Neural crest cell (in vitro differentiated cells): ENCODE measurements at regions not wholly inside any gene's neighbourhood (a gene's known extent, or its start where the extent isn't known, plus 50 kb on each side); places are given as distances from the start of the nearest gene placed in this dataset.
"Not testable (repeated sequence)": the region's sequence is repeated elsewhere in the genome, so short reads cannot be mapped to it uniquely, and the experiment has no call there.

Source experiments
- DNase-seq: peaks from one replicate; pipeline ENCODE4 v3.0.0; 2021; ENCODE audit warnings: low read depth, mixed read lengths, low spot score
- H3K27ac Mint-ChIP-seq: one replicate; pipeline ENCODE4 v1.8.0; 2021; ENCODE audit warnings: mild to moderate bottlenecking, mixed read lengths; ENCODE audit not compliant: unreplicated experiment
- H3K27me3 Mint-ChIP-seq: 2 replicates; pipeline ENCODE4 v1.8.0; 2021; ENCODE audit warnings: low read depth, mild to moderate bottlenecking, mixed read lengths
- H3K36me3 Mint-ChIP-seq: 2 replicates; pipeline ENCODE4 v1.8.0; 2021; ENCODE audit warnings: low read depth, mild to moderate bottlenecking, mixed read lengths
- H3K4me1 Mint-ChIP-seq: 2 replicates; pipeline ENCODE4 v1.8.0; 2021; ENCODE audit warnings: mixed read lengths
- H3K4me3 Mint-ChIP-seq: one replicate; pipeline ENCODE4 v1.8.0; 2021; ENCODE audit warnings: mild to moderate bottlenecking, mixed read lengths
- H3K9me3 Mint-ChIP-seq: 2 replicates; pipeline ENCODE4 v1.8.0; 2021; ENCODE audit warnings: mixed read lengths
- TF ChIP-seq, protein P1 (sequence below): fragments of 200-600 bp; sonication (generic); conservative IDR thresholded peaks from 2 replicates; pipeline ENCODE4 v1.5.0; 2021; ENCODE audit warnings: antibody characterized with exemption, mild to moderate bottlenecking

DNA sequence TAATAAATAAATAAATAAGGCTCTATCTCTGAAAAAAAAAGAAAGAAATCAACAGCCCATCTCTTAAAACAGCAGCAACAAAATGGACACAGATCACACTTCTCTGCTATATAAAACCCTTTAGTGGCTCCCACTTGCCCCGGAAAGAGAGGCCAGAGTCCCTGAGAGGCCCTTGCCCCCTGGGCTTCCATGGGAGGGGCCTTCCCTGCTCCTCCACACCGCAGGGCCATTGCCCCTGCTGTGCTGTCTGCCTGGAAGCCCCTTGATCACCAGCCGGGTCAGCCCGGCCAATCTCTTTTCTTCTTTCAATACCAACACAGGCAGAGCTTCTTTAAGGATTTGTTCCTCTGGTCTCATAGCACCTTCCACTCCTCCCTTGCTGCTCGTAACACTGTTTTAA, 171.1 kb downstream of the URI1 start:
- Mint-ChIP-seq H3K27ac (no peak overlapping the region), H3K4me3 (no peak overlapping the region), H3K27me3 (no peaks in the 10 kb centered on the region), H3K4me1 (peaks cover 11% of the 10 kb centered on the region), H3K36me3 (no peaks in the 10 kb centered on the region), H3K9me3 (no peaks in the 10 kb centered on the region)
- TF ChIP-seq, protein P1, sequence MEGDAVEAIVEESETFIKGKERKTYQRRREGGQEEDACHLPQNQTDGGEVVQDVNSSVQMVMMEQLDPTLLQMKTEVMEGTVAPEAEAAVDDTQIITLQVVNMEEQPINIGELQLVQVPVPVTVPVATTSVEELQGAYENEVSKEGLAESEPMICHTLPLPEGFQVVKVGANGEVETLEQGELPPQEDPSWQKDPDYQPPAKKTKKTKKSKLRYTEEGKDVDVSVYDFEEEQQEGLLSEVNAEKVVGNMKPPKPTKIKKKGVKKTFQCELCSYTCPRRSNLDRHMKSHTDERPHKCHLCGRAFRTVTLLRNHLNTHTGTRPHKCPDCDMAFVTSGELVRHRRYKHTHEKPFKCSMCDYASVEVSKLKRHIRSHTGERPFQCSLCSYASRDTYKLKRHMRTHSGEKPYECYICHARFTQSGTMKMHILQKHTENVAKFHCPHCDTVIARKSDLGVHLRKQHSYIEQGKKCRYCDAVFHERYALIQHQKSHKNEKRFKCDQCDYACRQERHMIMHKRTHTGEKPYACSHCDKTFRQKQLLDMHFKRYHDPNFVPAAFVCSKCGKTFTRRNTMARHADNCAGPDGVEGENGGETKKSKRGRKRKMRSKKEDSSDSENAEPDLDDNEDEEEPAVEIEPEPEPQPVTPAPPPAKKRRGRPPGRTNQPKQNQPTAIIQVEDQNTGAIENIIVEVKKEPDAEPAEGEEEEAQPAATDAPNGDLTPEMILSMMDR, result no peak
- no peak for DNase-seq

DNA sequence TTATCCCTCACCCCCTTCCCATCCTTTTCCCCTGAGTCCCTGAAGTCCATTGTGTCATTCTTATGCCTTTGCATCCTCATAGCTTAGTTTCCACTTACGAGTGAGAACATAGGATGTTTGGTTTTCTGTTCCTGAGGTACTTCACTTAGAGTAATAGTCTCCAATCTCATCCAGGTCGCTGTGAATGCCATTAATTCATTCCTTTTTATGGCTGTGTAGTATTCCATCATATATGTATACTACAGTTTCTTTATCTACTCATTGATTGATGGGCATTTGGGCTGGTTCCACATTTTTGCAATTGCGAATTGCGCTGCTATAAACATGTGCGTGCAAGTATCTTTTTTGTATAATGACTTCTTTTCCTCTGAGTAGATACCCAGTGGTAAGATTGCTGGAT, 172.1 kb downstream of the URI1 start:
- H3K27me3 Mint-ChIP-seq, H3K9me3 Mint-ChIP-seq, H3K4me3 Mint-ChIP-seq, DNase-seq, H3K36me3 Mint-ChIP-seq, H3K27ac Mint-ChIP-seq: not testable (repeated sequence)
- H3K4me1 Mint-ChIP-seq, result peaks cover 11% of the 10 kb centered on the region

DNA sequence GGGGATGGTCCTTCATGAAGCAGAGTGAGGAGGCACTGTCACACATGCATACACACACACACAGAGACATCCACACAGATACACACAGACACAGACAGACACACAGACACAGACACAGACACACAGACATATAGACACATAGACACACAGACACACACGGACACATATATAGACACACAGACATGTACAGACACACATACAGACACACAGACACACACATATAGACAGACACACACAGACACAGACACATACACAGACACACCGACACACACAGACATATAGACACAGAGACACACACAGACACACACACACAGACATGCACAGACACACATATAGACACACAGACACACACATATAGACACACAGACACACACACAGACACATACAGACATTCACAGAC, 173.9 kb downstream of the URI1 start:
- H3K4me3 Mint-ChIP-seq, result no peak overlapping the region

DNA sequence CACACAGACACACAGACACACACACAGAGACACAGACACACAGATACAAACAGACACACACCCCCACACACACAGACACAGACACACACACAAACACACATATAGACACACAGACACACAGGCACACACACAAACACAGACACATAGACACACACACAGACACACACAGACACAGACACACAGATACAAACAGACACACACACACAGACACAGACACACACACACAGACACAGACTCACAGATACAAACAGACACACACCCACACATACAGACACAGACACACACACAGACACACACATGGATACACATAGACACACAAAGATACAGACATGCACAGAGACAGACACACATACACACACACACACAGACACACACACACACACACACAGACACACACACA, 174.5 kb downstream of the URI1 start:
- Mint-ChIP-seq H3K36me3 (no peaks in the 10 kb centered on the region), H3K4me1 (peaks cover 11% of the 10 kb centered on the region), H3K27ac (no peak overlapping the region), H3K9me3 (peaks cover 7% of the 10 kb centered on the region), H3K27me3 (no peaks in the 10 kb centered on the region), H3K4me3 (no peak overlapping the region)
- TF ChIP-seq, protein P1, result no peak
- DNase-seq, result no peak

More for the DNA sequence above, 173.9 kb downstream of the URI1 start:
- TF ChIP-seq, protein P1, result no peak
- Mint-ChIP-seq H3K4me1 (peaks cover 11% of the 10 kb centered on the region), H3K9me3 (peaks cover 5% of the 10 kb centered on the region), H3K27ac (no peak overlapping the region), H3K27me3 (no peaks in the 10 kb centered on the region), H3K36me3 (no peaks in the 10 kb centered on the region)
- no peak for DNase-seq

GRCh38 chr19:30116984-30117555, 175.0 kb downstream of the URI1 start:
- no peak for DNase-seq
- Mint-ChIP-seq H3K9me3 (peaks cover 7% of the 10 kb centered on the region), H3K27ac (no peak overlapping the region), H3K36me3 (no peaks in the 10 kb centered on the region), H3K27me3 (no peaks in the 10 kb centered on the region), H3K4me3 (no peak overlapping the region), H3K4me1 (peaks cover 11% of the 10 kb centered on the region)
- TF ChIP-seq, protein P1, result no peak

DNA sequence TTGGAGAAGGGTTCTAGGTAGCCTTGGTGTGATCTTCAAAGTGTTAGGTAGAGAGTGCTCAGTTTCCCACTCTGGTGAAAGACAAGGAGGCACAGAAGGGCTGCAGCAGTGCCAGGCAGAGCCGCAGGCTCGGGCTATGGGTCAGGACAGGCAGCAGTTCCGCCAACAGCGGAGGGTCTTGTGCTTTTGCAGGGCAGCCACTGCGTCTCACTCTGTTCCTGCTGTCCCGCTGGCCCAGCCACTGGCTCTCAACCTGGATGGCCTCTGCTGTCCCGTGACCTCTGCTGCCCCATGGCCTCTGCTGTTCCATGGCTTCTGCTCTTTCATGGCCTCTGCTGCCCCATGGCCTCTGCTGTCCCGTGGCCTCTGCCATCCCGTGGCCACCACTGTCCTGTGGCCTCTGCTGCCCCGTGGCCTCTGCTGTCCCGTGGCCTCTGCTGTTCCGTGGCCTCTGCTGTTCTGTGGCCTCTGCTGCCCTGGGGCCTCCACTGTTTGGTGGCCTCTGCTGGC, 175.7 kb downstream of the URI1 start:
- DNase-seq, result no peak
- no peak overlapping the region for H3K4me3 Mint-ChIP-seq
- TF ChIP-seq, protein P1, result no peak
- H3K4me1 Mint-ChIP-seq, result peaks cover 8% of the 10 kb centered on the region
- no peaks in the 10 kb centered on the region for H3K36me3 Mint-ChIP-seq
- H3K27ac Mint-ChIP-seq, result no peak overlapping the region
- H3K27me3 Mint-ChIP-seq, result no peaks in the 10 kb centered on the region
- H3K9me3 Mint-ChIP-seq, result peaks cover 7% of the 10 kb centered on the region
